ENCODE measurements at regions not wholly inside any gene's neighbourhood (a gene's known extent, or its start where the extent isn't known, plus 50 kb on each side); places are given as distances from the start of the nearest gene placed in this dataset.

DNA sequence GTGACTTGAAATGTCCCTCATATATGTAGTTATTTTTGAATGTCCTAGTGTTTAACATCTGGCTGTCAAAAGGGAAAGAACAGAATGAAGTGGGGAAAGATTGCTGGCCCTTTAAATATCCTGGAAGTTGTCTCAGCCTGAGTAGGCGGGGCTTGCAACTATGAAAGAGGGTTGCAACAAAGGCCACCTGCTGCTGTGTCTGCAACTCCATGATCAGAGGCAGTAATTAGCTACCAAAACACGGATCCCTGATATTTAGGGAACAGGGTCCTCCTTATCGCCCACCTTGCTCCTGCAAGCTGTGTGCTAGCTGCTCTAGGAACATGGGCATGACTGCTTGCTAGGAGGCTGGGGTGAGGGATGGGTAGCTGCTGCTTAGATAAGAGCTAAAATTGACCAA lies 100.2 kb upstream of the CFAP20DC start:
- DNase-seq (ENCODE audit: low read depth in 4 of 4, low spot score in 1 of 4) = no peak

DNA sequence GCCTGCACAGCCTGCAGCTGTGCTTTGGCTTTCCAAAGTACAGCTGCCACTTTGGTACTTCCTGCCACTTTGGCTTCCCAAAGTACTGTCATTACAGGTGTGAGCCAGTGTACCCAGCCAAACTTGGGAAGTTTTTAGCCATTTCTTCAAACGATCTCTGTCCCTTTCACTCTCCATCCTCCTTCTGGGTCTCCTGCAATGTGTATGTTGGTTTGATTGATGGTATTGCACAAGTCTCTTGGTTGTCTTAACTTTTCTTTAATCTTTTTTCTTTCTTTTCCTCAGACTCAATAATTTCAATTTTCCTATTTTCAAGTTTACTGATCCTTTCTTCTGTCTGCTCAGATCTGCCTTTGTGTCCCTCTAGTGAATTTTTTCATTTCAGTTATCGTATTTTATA lies 99.3 kb upstream of the CFAP20DC start:
- DNase-seq (ENCODE audit: low read depth in 4 of 4, low spot score in 1 of 4) = no peak

DNA sequence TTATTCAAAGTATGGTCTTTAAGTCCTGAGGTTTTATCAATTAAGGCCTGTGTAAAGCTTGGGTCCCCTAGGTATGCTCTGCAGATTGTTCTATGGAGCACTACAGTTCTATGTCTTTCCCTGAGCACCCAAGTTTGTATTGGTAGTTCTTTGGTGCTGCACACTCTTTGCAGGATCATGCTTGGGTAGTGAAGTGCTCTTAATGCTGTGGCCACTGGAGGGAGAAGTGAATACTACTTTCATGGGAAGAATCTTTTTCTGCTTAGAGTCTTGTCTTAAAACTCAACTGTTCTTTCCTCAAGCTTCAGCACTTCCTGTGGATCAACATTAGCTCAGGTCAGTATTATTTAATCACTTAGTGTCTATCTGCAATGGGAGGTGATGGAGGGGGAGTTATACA lies 93.6 kb upstream of the CFAP20DC start:
- DNase-seq (ENCODE audit: low read depth in 4 of 4, low spot score in 1 of 4) = no peak

DNA sequence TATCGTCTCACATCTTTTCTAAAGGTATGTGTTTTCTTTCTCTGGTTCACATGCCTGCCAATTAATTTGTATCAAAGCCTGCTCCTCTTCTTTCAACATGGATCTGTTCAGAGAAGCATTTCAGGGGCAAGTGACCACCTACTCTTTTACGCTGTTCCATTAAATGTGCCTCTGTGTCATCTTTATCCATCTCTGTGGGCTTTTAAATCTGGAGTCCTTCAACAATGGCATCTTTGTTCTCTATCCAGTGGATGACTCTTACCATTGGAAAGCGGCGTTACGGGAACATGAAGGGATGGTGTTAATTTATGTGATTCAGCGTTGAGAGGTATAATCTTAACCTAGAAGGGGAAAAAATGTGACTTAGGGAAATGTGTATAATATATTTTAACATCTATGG lies 92.7 kb upstream of the CFAP20DC start:
- DNase-seq (ENCODE audit: low read depth in 4 of 4, low spot score in 1 of 4) = no peak

DNA sequence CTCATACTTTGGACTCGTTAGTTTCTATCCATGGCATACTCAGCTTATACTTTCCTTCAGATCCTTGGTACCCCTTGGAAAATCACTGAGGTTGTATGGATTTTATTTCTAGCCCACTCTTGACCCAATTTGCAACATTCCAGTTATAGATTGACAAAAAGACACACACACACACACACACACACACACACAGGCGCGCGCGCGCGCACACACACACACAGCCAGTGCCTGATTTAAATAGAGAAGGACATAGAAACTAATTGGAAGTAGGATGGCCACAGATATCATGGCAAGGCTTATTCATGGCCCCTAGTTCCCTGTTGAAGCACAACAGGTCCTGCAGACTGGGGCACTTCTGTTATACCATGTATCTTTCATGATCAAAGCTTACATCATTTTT lies 89.1 kb upstream of the CFAP20DC start:
- DNase-seq (ENCODE audit: low read depth in 4 of 4, low spot score in 1 of 4) = no peak

DNA sequence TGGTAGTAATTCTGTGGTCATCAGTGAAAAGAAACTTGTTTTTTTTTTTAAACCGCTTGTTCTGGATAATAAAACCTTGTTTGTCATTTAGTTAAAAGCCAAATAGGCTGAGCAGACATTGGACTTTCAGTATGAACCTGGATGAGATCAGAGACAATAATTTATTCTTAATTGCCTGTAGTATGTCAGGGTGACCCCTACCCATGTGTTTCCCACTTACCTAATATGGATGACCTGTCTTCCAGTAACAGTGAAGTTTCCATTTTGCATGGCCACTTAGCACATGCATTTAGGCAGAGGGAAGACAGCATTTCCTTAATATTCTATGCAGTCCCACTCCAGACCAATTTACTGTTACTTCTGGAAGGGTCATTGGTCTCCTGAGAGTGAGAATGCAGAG lies 87.6 kb upstream of the CFAP20DC start:
- no peak for DNase-seq (ENCODE audit: low read depth in 4 of 4, low spot score in 1 of 4)

DNA sequence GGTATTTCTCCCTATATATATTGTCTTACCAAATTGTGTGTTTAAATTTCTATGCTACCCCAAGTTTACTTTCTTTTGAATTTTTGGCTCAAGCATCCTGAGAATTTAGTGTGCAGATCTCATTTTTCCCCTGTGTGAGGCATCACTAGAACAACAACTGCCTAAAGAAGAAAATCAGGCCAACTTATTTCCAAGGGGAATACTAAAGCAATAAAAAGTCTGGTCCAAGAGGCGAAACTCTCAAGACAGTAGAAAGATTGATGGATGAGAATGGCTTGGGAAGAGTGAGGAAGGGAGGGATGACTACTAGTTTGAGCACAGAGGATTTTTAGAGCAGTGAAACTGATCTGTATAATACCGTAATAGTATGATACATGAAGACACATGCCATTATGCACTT lies 86.3 kb upstream of the CFAP20DC start:
- no peak for DNase-seq (ENCODE audit: low read depth in 4 of 4, low spot score in 1 of 4)

DNA sequence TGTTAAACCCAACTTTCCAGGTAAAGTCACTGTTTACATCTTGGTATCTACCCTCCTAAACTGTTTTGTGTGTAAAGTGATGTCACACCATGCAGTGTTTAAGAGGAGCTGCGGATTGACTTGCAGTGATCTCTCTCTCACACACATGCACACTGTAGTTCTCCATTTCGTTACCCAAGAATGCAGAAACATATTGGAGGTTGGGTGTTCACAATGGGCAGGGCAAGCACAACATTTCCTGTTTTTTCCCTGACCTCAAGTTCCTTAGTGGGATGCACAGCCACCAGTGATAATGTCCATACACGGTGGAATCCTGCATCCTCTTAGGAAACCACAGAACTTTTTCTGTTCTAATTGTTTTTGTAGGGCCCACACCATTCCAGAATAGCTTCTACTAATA lies 85.3 kb upstream of the CFAP20DC start:
- DNase-seq (ENCODE audit: low read depth in 4 of 4, low spot score in 1 of 4) = no peak

DNA sequence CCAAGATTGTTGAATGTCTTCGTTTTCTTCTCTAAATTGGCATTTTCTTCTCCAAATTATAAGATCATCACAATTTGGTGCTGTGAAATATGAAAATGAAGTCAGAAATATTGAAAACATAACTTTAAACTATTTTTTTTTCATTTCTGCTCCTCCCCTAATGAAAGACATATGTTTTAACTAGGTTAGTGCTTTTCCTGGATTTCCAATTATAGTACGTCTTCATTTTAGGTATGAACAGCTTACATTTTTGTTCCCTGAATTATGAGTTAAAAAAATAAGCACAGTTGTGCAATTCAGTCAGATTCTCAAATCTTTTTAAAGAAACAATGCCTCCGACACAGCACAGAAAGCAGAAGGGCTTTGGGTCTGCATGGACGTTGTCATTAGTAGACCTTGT lies 83.5 kb upstream of the CFAP20DC start:
- DNase-seq (ENCODE audit: low read depth in 4 of 4, low spot score in 1 of 4) = no peak

DNA sequence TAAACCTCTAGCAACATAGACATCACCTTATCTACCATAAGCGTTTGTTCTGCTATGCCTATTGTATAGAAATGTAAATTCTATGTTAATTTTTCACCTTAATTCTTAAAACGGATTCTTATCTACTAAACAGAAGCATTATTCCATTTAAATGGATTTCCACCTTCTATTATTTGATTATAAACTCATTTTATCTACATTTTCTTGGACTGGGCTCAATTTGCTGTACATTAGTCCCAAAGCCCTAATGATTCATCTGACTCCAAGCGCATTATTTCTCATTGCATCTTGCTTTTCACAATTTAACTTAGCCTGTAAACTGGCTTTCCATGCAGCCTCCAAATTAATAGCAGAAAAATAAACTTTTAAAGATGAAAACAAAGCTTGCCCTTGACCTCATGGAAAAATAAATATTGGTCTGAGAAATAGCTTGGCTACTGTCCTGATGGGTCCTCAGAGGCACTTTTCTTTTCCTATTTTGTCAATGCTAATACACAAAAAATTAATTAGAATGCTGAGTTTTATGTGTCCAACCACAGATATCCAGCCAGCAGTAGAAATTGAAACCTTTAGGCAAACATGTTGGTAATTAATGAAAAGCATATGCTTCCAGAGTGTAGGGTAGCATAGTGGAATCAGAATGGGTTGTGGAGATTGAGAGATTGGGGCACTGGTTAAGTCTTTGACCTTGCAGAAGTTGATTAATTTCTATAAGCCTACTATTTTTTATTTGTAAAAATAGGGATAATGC lies 81.4 kb upstream of the CFAP20DC start:
- no peak for DNase-seq (ENCODE audit: low read depth in 4 of 4, low spot score in 1 of 4)

DNA sequence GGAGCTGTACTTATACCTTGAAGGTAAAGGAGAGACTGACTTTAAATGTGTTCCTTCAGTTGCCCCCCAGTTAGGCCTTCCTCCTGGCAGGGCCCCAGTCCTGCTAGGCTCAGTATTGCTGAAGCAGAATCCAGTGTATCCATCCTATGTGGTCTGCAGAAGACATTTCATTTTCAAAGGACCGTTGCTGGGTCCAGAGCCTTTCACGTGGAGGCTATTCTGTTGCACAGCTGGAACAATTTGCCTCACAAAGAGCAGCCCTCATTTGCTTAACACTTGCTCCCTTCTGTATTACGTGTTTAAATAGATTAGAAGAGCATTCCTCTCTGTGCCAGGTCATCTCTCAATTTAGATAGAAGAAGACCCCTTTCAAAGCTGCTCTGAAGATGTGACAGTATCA lies 78.9 kb upstream of the CFAP20DC start:
- DNase-seq (ENCODE audit: low read depth in 4 of 4, low spot score in 1 of 4) = no peak

DNA sequence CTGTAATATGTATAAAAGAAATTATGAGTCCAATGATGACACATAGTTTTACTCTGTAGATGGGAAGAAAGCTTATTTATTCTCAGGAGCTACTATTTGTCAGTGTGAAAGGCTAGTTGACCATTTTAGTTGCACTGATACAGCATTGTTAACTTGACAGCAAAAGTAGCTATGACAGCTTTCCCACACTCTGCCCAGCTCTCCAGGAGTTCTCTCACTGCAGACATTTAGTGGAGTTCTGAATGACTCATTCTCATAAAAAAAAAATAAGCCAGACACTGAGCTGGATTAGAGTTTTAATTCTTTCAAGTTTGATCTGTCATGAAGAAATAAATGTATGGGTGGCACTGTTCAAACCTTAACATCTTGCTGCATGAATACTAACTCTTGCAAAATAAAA lies 77.2 kb upstream of the CFAP20DC start:
- DNase-seq (ENCODE audit: low read depth in 4 of 4, low spot score in 1 of 4) = no peak

DNA sequence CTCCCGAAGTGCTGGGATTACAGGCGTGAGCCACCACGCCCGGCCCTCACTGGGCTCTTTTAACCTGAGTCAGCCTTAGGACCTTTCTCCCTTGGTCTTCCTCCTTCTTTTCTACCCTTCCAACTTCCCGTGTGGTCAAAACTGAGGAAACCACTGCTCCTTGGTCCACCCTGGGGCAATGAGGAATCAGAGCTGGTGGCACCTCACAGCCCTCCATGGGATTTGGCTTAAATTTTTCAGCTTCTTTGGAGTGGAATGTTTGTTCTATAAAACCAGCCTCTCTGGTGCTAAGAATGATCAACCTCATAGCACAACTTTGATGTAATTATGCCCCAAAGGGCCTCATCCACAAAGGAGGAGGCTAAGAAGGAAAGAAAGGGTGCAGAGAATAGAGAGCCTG lies 76.6 kb upstream of the CFAP20DC start:
- DNase-seq (ENCODE audit: low read depth in 4 of 4, low spot score in 1 of 4) = no peak

DNA sequence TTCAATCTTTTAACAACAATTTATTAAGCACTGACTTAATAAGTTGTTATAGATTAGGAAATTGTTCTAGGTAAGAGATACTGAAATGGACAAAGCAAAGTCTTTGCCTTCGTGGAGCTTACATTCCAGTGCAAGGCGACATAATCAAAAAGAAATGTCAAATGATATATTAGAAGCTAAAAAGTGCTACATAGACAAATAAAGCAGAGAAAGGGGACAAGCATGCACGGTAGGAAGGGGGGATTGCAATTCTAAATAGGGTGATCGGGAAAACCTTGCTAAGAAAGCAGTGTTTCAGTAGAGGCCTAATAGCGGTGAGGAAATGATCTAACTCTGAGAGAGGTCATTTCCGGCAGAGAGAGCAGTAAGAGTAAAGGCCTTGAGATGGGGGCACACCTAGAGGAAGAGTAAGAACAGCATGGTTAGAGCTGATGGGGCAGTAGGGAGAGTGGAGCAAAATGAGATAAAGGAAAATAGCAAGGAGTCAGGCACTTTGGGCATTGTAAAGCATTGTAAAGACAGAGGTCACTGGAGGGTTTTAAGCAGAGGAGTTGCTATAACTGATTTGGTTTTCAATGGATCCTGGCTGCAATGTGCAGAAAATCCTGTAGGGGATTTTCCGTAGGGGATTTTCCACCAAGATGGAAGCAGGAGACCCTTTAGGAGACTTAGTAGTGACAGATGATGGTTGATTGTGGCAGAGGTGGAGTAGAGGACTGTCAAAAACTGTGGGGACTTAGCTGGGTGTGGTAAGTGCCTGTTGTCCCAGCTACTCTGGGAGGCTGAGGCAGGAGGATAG lies 71.7 kb upstream of the CFAP20DC start:
- DNase-seq (ENCODE audit: low read depth in 4 of 4, low spot score in 1 of 4) = no peak

DNA sequence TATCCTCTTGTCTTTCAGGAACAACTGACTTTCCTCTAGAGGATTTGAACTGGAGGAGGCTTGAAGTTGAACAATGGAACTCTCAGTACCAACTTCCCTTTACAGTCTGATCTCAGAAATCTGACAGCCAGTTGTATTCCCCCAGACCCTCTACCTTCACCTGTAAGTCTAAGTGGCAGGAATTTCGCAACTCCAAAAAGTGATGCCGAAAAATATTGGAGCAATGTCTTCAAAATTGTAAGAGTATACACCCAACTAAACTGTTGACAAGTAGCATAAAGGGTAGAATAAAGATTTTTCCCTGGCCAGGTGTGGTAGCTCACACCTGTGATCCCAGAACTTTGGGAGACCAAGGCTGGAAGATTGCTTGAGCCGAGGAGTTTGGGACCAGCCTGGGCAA lies 69.1 kb upstream of the CFAP20DC start:
- DNase-seq (ENCODE audit: low read depth in 4 of 4, low spot score in 1 of 4) = no peak

DNA sequence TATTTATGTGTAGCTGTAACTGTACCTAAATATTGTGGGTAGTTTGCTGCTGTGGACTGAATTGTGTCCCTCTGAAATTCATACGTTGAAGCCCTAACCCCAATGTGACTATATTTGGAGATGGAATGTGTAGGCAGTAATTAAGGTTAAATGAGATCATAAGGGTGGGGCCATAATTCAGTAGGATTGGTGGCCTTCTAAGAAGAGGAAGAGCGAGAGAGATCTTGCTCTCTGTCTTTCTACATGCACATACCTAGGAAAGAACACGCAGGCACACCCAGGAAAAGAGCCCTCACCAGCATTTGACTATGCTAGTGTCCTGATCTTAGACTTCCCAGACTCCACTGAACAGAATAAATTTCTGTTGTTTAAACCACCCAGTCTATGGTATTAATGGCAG lies 67.6 kb upstream of the CFAP20DC start:
- DNase-seq (ENCODE audit: low read depth in 4 of 4, low spot score in 1 of 4) = no peak

DNA sequence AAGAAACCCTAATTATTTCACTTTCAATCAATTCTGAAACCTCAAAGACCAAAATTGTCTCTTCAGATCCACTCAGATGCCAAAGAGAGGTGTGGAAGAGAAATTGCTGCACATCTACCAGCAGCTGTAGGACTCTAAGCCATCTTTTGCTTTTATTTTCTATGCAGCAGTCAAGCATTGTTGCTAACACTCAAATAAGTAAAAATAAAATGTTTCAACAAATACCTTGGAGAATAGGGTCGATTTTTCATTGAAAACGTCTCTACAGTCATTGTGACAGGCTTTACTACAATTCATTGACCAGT lies 66.4 kb upstream of the CFAP20DC start:
- no peak for DNase-seq (ENCODE audit: low read depth in 4 of 4, low spot score in 1 of 4)

DNA sequence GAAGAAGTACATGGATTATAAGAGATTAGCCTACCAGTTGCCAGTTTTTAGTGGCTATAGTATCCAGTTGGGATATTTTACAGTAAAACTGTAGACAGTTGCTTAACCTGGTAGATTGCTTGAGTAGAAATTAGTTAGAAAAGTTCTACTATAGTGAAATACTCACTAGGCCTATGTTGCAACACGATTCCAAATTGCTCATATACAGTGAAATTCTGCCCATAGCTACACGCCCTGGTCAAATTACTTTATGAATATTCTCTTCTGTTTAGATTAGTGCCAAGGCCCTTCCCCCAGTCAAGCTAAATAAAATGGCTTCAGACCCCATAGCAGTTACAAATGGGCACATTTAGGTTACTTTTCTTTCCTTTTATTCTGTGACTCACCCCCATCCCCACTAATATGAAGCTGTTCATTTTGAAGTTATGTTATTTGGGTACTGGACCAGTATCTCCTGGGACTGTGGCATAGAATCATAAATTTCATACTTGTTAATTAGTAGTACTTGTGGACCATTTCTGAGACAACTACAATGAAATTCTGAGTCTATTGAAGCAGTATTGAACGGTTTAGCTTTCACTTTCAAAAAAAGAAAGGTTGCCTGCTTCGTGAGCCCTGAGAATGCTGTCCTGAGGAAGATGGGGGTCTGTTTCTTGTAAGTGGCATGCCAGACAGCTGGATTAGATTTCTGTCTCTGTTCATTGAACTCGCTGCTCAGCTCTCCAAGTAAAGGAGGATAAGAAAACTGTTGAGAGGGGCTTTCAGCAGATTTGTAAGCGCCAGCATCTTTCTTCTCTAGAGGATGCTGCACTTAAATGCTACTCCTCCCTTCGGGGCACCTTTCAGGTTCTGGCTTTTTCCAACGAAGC lies 65.8 kb upstream of the CFAP20DC start:
- DNase-seq (ENCODE audit: low read depth in 4 of 4, low spot score in 1 of 4) = no peak

DNA sequence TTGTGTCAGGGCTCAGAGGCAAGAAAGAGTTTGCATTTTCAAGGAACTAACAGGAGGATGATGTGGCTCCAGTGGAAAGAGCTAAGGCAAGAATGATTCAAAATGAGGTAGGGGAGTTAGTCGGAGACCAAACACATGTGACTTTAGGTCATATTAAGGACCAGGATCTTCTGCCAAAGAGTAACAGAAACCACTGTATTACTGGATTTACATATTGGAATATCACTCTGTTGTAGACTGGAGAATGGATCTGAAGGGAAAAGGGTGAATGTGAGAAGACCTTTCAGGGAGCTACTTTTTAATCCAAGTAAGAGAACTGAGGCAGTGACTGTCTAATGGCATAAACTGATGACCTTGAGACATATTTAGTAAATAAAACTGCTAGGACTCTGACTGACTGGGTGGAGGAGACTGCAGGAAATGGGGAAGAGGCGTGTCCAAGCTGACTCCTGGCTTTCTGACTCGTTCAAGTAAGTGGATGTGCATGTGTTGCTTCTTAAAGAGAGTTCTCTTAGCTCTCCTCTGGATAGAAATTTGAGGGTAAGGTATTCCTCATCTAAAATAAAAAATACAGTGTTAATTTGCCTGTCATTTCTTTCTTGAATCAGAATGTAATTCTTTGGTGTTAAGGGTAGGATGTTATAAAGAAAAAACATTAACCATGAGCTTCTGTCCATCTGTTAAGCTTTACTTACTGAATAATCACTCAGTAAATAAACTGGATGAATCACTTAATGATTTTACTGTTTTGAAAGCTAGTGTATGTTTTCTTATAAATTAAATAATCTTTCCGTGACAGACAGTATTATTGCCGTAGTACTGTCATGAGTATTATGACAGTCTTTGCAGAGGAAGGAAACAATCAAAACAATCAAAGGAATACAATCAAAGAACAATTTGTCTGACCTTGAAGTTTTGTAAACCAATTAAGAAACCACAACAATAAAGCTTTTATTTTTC lies 58.3 kb upstream of the CFAP20DC start:
- no peak for DNase-seq (ENCODE audit: low read depth in 4 of 4, low spot score in 1 of 4)

DNA sequence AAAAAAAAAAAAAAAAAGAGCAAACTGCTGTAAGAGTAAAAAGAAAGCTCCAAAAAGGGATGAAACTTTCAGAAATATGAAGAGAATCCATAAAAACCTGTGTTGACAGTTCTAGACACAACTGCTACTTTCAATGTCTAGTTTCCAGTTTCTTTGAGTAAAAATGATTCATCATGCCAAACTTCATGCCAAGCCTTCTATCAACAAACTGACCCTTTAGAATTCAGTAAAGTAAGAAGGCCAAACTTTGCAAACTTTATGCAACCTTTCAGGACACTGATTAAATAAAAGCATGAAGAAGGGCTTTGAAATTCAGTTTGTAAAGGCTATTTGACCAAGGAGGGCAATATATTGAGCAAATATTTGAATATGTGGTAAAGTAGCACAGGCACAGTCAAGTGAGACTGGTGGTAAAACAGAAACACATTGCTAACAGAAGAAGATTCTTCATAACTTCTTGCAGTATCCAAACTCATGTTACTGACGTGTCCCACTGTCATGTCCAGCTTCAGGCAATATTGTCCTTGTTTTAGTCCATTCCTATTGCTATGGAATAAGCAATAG lies 56.3 kb upstream of the CFAP20DC start:
- no peak for DNase-seq (ENCODE audit: low read depth in 4 of 4, low spot score in 1 of 4)

DNA sequence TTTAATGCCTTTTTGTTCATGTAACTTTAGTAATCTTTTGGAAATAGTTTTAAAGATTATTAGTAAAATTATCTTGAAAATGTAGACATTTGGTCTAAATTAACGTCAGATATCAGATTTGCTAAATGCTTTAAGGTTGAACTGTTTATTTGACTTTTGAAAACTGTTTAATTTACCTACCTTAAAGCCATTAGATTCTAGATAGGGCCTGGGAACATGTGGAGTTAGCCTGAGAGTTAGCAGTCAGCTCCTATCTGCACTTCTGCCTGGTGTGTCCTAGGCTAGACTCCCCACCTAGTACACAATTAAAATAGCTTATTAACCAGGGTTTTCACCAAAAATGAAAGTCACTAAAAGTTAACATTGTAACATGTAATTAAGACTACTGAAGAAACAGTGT lies 53.7 kb upstream of the CFAP20DC start:
- DNase-seq (ENCODE audit: low read depth in 4 of 4, low spot score in 1 of 4) = no peak
